Thyroid gland (tissue), 4 donors: ENCODE measurements at regions not wholly inside any gene's neighbourhood (a gene's known extent, or its start where the extent isn't known, plus 50 kb on each side); places are given as distances from the start of the nearest gene placed in this dataset.

Source experiments
- DNase-seq, 2 donors: peaks; one replicate each; pipeline ENCODE4 v3.0.0-alpha.2; 2019
- H3K27ac ChIP-seq, 3 donors: fragments of 200-600 bp; sonication (generic); 1 replicate in 2 of 3; 2 replicates in 1 of 3; pipeline ENCODE4 v1.5.1; 2016 to 2019; ENCODE audit warnings: mild to moderate bottlenecking in 1 of 3, moderate library complexity in 1 of 3
- H3K27me3 ChIP-seq: fragments of 200-600 bp; sonication (generic); one replicate; pipeline ENCODE4 v1.5.1; 2019
- H3K36me3 ChIP-seq, 2 donors: fragments of 200-600 bp; sonication (generic); one replicate each; pipeline ENCODE4 v1.5.1; 2016 to 2019
- H3K4me1 ChIP-seq, 2 donors: fragments of 200-600 bp; sonication (generic); one replicate each; pipeline ENCODE4 v1.5.1; 2017 to 2019
- H3K4me3 ChIP-seq, 3 donors: fragments of 200-600 bp; sonication (generic); replicated peaks in 1 of 3; 1 replicate in 2 of 3; 2 replicates in 1 of 3; pipeline ENCODE4 v1.5.1; 2016; ENCODE audit warnings: mild to moderate bottlenecking in 1 of 3
- H3K9me3 ChIP-seq: fragments of 200-600 bp; sonication (generic); one replicate; pipeline ENCODE4 v1.5.1; 2017
- POLR2A ChIP-seq, 2 donors: fragments of 450-650 bp; IDR thresholded peaks; one replicate each; pipeline ENCODE4 v1.6.1; 2017; ENCODE audit warnings: antibody characterized with exemption in 2 of 2, mild to moderate bottlenecking in 2 of 2, moderate library complexity in 1 of 2
- WGBS, 2 donors: methylation state at CpG; one replicate each; pipeline ENCODE4 v1.1.5; 2017; 5-methylcytosine and 5-hydroxymethylcytosine counted together
- intact Hi-C: fragments of 100-400 bp; cut with DNase I; formaldehyde crosslinking; loops from one replicate; pipeline ENCODE4 v1.15.1; 2023
- TF ChIP-seq, protein P1 (sequence below), 6 experiments: fragments of 200-600 bp in 3 of 6; fragments of 450-650 bp in 3 of 6; sonication (generic) in 3 of 6; IDR thresholded peaks; one replicate each; pipeline ENCODE4 v1.5.1; 2016 to 2019; ENCODE audit warnings: antibody characterized with exemption in 6 of 6, mild to moderate bottlenecking in 2 of 6, inconsistent platforms in 1 of 6, moderate library complexity in 1 of 6

DNA sequence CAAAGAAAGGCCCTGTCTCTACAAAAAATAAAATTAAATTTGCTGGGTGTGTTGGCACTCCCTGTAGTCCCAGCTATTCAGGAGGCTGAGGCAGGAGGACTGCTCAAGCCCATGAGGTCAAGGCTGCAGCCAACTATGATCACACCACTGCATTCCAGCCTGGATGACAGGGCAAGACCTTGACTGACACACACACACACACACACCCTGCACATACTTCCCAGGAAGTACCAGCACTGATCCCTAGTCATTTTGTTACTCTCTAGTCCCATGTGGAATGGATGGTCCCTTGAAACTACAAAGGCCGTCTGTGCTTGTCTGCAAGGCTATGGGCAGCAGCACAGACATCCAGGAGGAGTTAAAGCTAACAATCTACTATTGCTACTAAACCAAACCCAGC lies 59.7 kb upstream of the CYP2D6 start:
- H3K27me3 ChIP-seq = no peaks in the 10 kb centered on the region
- H3K4me1 ChIP-seq = peaks cover 7 to 38% of the 10 kb centered on the region in 2 donors
- H3K36me3 ChIP-seq = no peaks in the 10 kb centered on the region
- no peaks in the 10 kb centered on the region for H3K9me3 ChIP-seq
- H3K27ac ChIP-seq = no peak overlapping the region
- no peak for TF ChIP-seq POLR2A (IDR thresholded peaks at IDR 0.05)
- TF ChIP-seq, protein P1, sequence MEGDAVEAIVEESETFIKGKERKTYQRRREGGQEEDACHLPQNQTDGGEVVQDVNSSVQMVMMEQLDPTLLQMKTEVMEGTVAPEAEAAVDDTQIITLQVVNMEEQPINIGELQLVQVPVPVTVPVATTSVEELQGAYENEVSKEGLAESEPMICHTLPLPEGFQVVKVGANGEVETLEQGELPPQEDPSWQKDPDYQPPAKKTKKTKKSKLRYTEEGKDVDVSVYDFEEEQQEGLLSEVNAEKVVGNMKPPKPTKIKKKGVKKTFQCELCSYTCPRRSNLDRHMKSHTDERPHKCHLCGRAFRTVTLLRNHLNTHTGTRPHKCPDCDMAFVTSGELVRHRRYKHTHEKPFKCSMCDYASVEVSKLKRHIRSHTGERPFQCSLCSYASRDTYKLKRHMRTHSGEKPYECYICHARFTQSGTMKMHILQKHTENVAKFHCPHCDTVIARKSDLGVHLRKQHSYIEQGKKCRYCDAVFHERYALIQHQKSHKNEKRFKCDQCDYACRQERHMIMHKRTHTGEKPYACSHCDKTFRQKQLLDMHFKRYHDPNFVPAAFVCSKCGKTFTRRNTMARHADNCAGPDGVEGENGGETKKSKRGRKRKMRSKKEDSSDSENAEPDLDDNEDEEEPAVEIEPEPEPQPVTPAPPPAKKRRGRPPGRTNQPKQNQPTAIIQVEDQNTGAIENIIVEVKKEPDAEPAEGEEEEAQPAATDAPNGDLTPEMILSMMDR (IDR thresholded peaks at IDR 0.05) = no peak
- no peak for DNase-seq
- intact Hi-C loops = no loop called here
- WGBS, 2 donors = 100% methylated on average over 1 of the region's 1 CpG
- no peak overlapping the region for H3K4me3 ChIP-seq

DNA sequence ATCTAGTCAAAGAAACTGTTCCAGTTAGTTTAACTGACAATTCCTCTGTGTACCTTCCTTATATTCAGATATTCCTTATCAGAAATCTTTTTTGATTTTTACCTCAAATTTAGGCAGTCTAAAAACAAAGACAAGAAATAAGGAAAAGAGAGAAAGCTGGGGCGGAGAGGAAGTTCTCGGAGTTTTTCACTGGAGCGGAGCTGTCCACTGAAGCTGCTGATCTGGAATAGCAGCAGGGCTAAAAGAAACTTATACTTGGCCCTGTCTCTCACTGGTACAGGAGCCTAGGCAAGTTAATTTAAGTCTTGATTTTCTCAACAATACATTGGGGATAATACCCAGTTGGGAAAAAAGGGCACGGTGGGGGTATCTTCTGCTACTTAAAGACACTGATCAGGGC lies 59.2 kb upstream of the CYP2D6 start:
- 94 to 95% methylated on average over 4 of the region's 4 CpGs for WGBS, 2 donors
- peaks cover 7 to 36% of the 10 kb centered on the region in 2 donors for H3K4me1 ChIP-seq
- TF ChIP-seq, protein P1 (IDR thresholded peaks at IDR 0.05) = no peak
- TF ChIP-seq POLR2A (IDR thresholded peaks at IDR 0.05) = no peak
- no peaks in the 10 kb centered on the region for H3K9me3 ChIP-seq
- H3K27ac ChIP-seq = no peak overlapping the region
- intact Hi-C loops = no loop called here
- H3K4me3 ChIP-seq = no peak overlapping the region
- H3K36me3 ChIP-seq = no peaks in the 10 kb centered on the region
- H3K27me3 ChIP-seq = no peaks in the 10 kb centered on the region
- no peak for DNase-seq

DNA sequence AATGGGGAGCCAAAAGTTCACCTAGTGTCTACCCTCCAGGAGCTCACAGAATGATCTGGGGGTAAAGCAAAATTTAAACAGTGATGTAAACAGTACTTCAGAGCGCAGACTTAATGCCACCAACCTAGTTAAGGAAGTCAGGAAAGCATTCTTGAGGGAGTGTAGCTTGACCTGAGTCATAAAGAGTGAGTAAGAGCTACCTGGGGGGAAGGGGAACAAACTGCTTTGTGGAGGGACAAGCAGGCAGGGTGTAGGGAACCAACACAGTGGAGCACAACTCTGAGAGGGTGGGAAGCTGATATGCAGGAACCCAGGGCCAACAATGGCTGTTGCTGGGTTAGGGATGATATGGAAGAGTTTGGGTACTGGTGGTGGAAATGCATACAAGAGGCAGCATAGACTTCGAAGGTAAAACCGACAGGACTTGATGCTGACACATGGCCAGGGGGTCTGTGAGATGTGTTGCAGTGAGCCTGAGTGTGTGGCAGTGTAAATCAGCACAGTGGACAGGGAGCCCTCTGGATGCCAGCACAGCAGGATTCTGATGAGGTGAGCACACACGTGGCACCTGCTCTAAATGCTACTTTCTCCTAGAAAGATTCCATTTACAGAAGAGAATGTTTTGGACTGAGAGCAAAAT lies 58.3 kb upstream of the CYP2D6 start:
- DNase-seq = no peak
- Histone ChIP-seq H3K27me3 (no peaks in the 10 kb centered on the region), H3K27ac (no peak overlapping the region), H3K4me1 (peaks cover 7 to 32% of the 10 kb centered on the region in 2 donors), H3K4me3 (no peak overlapping the region), H3K9me3 (no peaks in the 10 kb centered on the region), H3K36me3 (no peaks in the 10 kb centered on the region)
- TF ChIP-seq POLR2A (IDR thresholded peaks at IDR 0.05) = no peak
- TF ChIP-seq, protein P1 (IDR thresholded peaks at IDR 0.05) = no peak
- 77 to 84% methylated on average over 4 of the region's 4 CpGs for WGBS, 2 donors
- intact Hi-C loops = no loop called here

DNA sequence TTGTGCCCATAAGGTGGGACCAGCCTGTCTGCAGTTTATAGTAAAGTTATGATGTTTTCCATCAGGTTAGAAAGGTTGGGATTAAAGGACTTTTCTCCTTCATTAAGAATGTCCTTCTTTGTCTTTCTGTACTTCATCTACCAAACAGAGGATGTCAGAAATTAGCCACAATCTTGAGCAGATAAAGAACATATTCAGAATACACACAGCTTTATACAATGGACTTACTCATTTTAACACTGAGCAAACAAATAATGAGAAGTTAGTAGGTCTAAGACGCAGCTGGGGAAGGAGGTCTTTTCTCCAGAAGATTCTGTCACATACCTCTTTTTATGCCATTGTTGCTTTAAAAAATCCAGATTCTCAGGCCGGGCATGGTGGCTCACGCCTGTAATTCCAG lies 57.0 kb upstream of the CYP2D6 start:
- H3K27me3 ChIP-seq = no peaks in the 10 kb centered on the region
- no peak overlapping the region for H3K4me3 ChIP-seq
- WGBS, 2 donors = 97% methylated on average over 3 of the region's 3 CpGs
- no peak for DNase-seq
- no peak for TF ChIP-seq POLR2A (IDR thresholded peaks at IDR 0.05)
- H3K36me3 ChIP-seq = no peaks in the 10 kb centered on the region
- no peak overlapping the region for H3K27ac ChIP-seq
- intact Hi-C loops = no loop called here
- peaks cover 7 to 34% of the 10 kb centered on the region in 2 donors for H3K4me1 ChIP-seq
- H3K9me3 ChIP-seq = no peaks in the 10 kb centered on the region

DNA sequence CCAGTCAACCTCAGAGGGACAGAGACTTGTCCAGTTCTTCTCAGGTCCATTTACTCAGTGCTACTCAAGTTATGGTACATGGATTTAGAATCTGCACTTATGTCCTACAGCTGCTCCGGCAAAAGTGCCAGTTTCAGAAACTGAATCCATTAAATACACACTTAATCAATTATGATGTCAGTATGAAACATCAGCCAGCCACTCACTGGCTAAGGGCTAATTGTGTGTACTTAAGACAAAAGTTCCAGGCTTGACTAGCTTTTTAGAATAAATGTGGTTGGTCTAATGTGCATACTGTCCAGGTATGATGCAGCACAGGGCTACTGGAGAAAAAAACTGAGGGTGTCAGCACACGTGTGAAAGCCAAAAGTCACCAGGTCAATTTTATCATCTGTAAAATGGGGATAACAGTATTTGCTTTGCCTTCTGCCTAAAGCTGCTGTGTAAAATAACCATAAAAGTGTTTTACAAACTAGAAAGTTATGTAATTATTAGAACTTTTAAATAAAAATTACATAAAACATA lies 55.4 kb upstream of the CYP2D6 start:
- WGBS, 2 donors = 54 to 70% methylated on average over 2 of the region's 2 CpGs
- intact Hi-C loops = no loop called here
- H3K27ac ChIP-seq = no peak overlapping the region

More for the DNA sequence above, 55.4 kb upstream of the CYP2D6 start:
- H3K36me3 ChIP-seq = no peaks in the 10 kb centered on the region
- H3K4me1 ChIP-seq = peaks cover 9 to 33% of the 10 kb centered on the region in 2 donors
- H3K27me3 ChIP-seq = no peaks in the 10 kb centered on the region
- no peak for TF ChIP-seq POLR2A (IDR thresholded peaks at IDR 0.05)
- TF ChIP-seq, protein P1 (IDR thresholded peaks at IDR 0.05) = no peak
- no peaks in the 10 kb centered on the region for H3K9me3 ChIP-seq
- DNase-seq = no peak
- no peak overlapping the region for H3K4me3 ChIP-seq
